Hematopoietic multipotent progenitor cell treated with erythropoietin and hydrocortisone succinate and interleukin-3 and kit ligand, for 17 days (in vitro differentiated cells): ENCODE measurements at regions not wholly inside any gene's neighbourhood (a gene's known extent, or its start where the extent isn't known, plus 50 kb on each side); places are given as distances from the start of the nearest gene placed in this dataset.
"Not testable (repeated sequence)": the region's sequence is repeated elsewhere in the genome, so short reads cannot be mapped to it uniquely, and the experiment has no call there.

Source experiments
- DNase-seq: peaks from one replicate; pipeline ENCODE4 v3.0.0-alpha.2; 2015; ENCODE audit warnings: low spot score

GRCh38 chr12:92421042-92421441 is 275.4 kb upstream of the BTG1 start:
- no peak for DNase-seq

- no peak for DNase-seq
These were observed 273.6 kb upstream of the BTG1 start for GRCh38 chr12:92419201-92419600.

- DNase-seq, result no peak
These were observed 272.7 kb upstream of the BTG1 start for GRCh38 chr12:92418381-92418780.

- no peak for DNase-seq
These were observed 271.7 kb upstream of the BTG1 start for GRCh38 chr12:92417373-92417772.

- DNase-seq, result no peak
These were observed 270.8 kb upstream of the BTG1 start for GRCh38 chr12:92416385-92416812.

- no peak for DNase-seq
These were observed 268.8 kb upstream of the BTG1 start for GRCh38 chr12:92414170-92415070.

- no peak for DNase-seq
These were observed 267.6 kb upstream of the BTG1 start for GRCh38 chr12:92413286-92413685.

- no peak for DNase-seq
These were observed 267.2 kb upstream of the BTG1 start for GRCh38 chr12:92412856-92413255.

- DNase-seq, result no peak
These were observed 266.0 kb upstream of the BTG1 start for GRCh38 chr12:92411687-92412086.

GRCh38 chr12:92408072-92408900 is 262.6 kb upstream of the BTG1 start:
- DNase-seq, result no peak

GRCh38 chr12:92406404-92407070 is 260.9 kb upstream of the BTG1 start:
- not testable (repeated sequence) for DNase-seq

GRCh38 chr12:92405801-92406251 is 260.2 kb upstream of the BTG1 start:
- not testable (repeated sequence) for DNase-seq

- DNase-seq, result no peak
These were observed 259.3 kb upstream of the BTG1 start for GRCh38 chr12:92404921-92405320.

GRCh38 chr12:92404259-92404894 is 258.7 kb upstream of the BTG1 start:
- no peak for DNase-seq

GRCh38 chr12:92403210-92404175 is 257.8 kb upstream of the BTG1 start:
- DNase-seq, result peak; percentile 9

GRCh38 chr12:92402415-92402814 is 256.8 kb upstream of the BTG1 start:
- no peak for DNase-seq

- DNase-seq, result no peak
These were observed 254.4 kb upstream of the BTG1 start for GRCh38 chr12:92400006-92400405.

GRCh38 chr12:92398565-92399309 is 253.1 kb upstream of the BTG1 start:
- DNase-seq, result no peak

GRCh38 chr12:92396647-92397252 is 251.1 kb upstream of the BTG1 start:
- no peak for DNase-seq
